ENCODE measurements at regions not wholly inside any gene's neighbourhood (a gene's known extent, or its start where the extent isn't known, plus 50 kb on each side); places are given as distances from the start of the nearest gene placed in this dataset.

GRCh38 chr21:39022863-39023693 lies 160.2 kb downstream of the PSMG1 start:
- DNase-seq (ENCODE audit: low read depth) = no peak

GRCh38 chr21:39022466-39022862 lies 160.8 kb downstream of the PSMG1 start:
- DNase-seq (ENCODE audit: low read depth) = no peak

- no peak for DNase-seq (ENCODE audit: low read depth)
Observed at GRCh38 chr21:39022035-39022434, 161.2 kb downstream of the PSMG1 start.

GRCh38 chr21:39021478-39021832 lies 161.8 kb downstream of the PSMG1 start:
- DNase-seq (ENCODE audit: low read depth) = no peak

- DNase-seq (ENCODE audit: low read depth) = no peak
Observed at GRCh38 chr21:39020751-39021477, 162.3 kb downstream of the PSMG1 start.

GRCh38 chr21:39018730-39019129 lies 164.5 kb downstream of the PSMG1 start:
- no peak for DNase-seq (ENCODE audit: low read depth)

- no peak for DNase-seq (ENCODE audit: low read depth)
Observed at GRCh38 chr21:39016740-39017315, 166.4 kb downstream of the PSMG1 start.

- DNase-seq (ENCODE audit: low read depth) = no peak
Observed at GRCh38 chr21:39014747-39015146, 168.5 kb downstream of the PSMG1 start.

- DNase-seq (ENCODE audit: low read depth) = no peak
Observed at GRCh38 chr21:39012326-39013230, 170.7 kb downstream of the PSMG1 start.

GRCh38 chr21:39011911-39012310 lies 171.3 kb downstream of the PSMG1 start:
- no peak for DNase-seq (ENCODE audit: low read depth)

GRCh38 chr21:39010629-39011404 lies 172.4 kb downstream of the PSMG1 start:
- no peak for DNase-seq (ENCODE audit: low read depth)

- DNase-seq (ENCODE audit: low read depth) = no peak
Observed at GRCh38 chr21:39009587-39010225, 173.5 kb downstream of the PSMG1 start.

GRCh38 chr21:39007985-39008384 lies 175.3 kb downstream of the PSMG1 start:
- no peak for DNase-seq (ENCODE audit: low read depth)

GRCh38 chr21:39007532-39007931 lies 175.7 kb downstream of the PSMG1 start:
- DNase-seq (ENCODE audit: low read depth) = no peak

- no peak for DNase-seq (ENCODE audit: low read depth)
Observed at GRCh38 chr21:39006571-39007311, 176.5 kb downstream of the PSMG1 start.

GRCh38 chr21:39005502-39005787 lies 177.8 kb downstream of the PSMG1 start:
- no peak for DNase-seq (ENCODE audit: low read depth)

GRCh38 chr21:39004634-39005501 lies 178.4 kb downstream of the PSMG1 start:
- DNase-seq (ENCODE audit: low read depth) = no peak

GRCh38 chr21:39003982-39004633 lies 179.1 kb downstream of the PSMG1 start:
- DNase-seq (ENCODE audit: low read depth) = no peak

GRCh38 chr21:39001341-39001740 lies 181.9 kb downstream of the PSMG1 start:
- DNase-seq (ENCODE audit: low read depth) = no peak

All from stimulated activated CD4-positive, alpha-beta T cell treated with anti-CD3 and anti-CD28 coated beads, Interleukin-2, amount 100 ng/mL, for 4 hours (primary cell).